B cell (primary cell): ENCODE measurements at regions not wholly inside any gene's neighbourhood (a gene's known extent, or its start where the extent isn't known, plus 50 kb on each side); places are given as distances from the start of the nearest gene placed in this dataset.

Experiments used
- CTCF ChIP-seq: fragments of 200-600 bp; IDR thresholded peaks from one replicate; pipeline ENCODE4 v1.8.0; 2022; ENCODE audit warnings: antibody characterized with exemption, mild to moderate bottlenecking
- EZH2 ChIP-seq: IDR thresholded peaks from 2 replicates; pipeline ENCODE4 v1.6.1; 2012; ENCODE audit warnings: borderline replicate concordance, low read depth, mild to moderate bottlenecking, moderate library complexity, low read length; ENCODE audit not compliant: insufficient read depth, poor library complexity, severe bottlenecking

DNA sequence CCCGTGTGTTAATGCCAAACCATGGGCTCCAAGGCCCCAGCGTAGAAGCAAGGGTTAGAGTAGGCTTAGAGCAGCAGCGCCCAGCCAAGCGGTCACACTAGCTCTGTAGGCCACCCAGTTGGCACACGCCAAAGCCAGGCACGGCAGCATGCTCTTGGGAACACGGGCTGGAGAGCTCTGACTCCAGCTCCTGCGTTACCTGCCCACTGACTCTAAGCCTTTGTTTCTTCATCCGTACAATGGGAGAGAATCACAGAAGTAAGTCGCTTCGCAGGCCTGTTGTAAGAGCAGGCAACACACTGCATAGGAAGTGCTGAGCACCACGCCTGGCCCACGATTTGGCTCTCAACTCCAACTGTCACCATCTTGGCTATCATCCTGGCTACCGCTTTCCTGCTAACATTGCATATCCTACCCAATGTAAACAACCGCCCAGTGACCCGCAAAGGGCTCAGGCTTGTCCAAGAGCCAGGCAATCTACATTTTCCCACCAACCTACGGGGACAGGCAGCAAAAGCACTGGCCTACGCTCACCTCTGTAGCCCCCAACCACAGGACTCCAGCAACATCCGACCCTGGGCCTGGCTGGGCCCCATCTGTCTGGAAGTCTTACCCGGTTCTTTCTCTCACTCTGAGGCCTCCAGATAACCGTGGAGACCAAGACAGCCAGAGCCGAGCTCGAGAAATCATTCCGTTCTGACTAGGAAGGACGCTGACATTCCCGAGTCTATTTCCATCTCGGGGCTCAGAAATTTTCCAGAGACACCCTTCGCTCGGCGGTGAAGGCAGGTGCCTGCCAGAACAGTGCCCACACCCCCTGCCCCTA is 91.5 kb upstream of the ZNF507 start:
- TF ChIP-seq EZH2 (no peak), CTCF (no peak)
